Ovary (tissue), 7 donors: ENCODE measurements at regions not wholly inside any gene's neighbourhood (a gene's known extent, or its start where the extent isn't known, plus 50 kb on each side); places are given as distances from the start of the nearest gene placed in this dataset.
"Not testable (repeated sequence)": the region's sequence is repeated elsewhere in the genome, so short reads cannot be mapped to it uniquely, and the experiment has no call there.

Source experiments
- DNase-seq, 5 donors: peaks; one replicate each; pipeline ENCODE4 v3.0.0-alpha.2; 2019 to 2020
- H3K27ac ChIP-seq, 2 donors: fragments of 200-600 bp; one replicate each; pipeline versions ENCODE4 v1.5.1 to v1.8.0; 2019 to 2022
- H3K27me3 ChIP-seq: fragments of 200-600 bp; one replicate; pipeline ENCODE4 v1.8.0; 2022
- H3K36me3 ChIP-seq: fragments of 200-600 bp; sonication (generic); one replicate; pipeline ENCODE4 v1.5.1; 2019
- H3K4me1 ChIP-seq: one replicate; pipeline ENCODE4 v1.8.1; 2013; ENCODE audit warnings: mild to moderate bottlenecking, moderate library complexity; ENCODE audit not compliant: insufficient read depth
- H3K4me3 ChIP-seq: fragments of 200-600 bp; sonication (generic); one replicate; pipeline ENCODE4 v1.5.1; 2017
- H3K9me3 ChIP-seq, 2 donors: fragments of 200-600 bp in 1 of 2; sonication (generic) in 1 of 2; one replicate each; pipeline versions ENCODE4 v1.5.1 to v1.8.1; 2013 to 2019; ENCODE audit warnings: mild to moderate bottlenecking in 1 of 2, moderate library complexity in 1 of 2
- CTCF ChIP-seq, 3 donors: fragments of 450-650 bp in 2 of 3; fragments of 200-600 bp in 1 of 3; IDR thresholded peaks; one replicate each; pipeline versions ENCODE4 v1.5.1 to v1.8.0; 2016 to 2022; ENCODE audit warnings: antibody characterized with exemption in 3 of 3, mild to moderate bottlenecking in 1 of 3
- EP300 ChIP-seq: sonication (generic); formaldehyde crosslinking; IDR thresholded peaks from one replicate; pipeline ENCODE4 v1.6.1; 2017; ENCODE audit warnings: antibody characterized with exemption
- POLR2A ChIP-seq: fragments of 450-650 bp; IDR thresholded peaks from one replicate; pipeline ENCODE4 v1.6.1; 2017; ENCODE audit warnings: antibody characterized with exemption, mild to moderate bottlenecking, moderate library complexity
- WGBS, 3 donors: extraction: QIAGEN DNeasy Blood & Tissue Kit in 1 of 3; methylation state at CpG; one replicate each; pipeline versions ENCODE4 v1.1.5 to v1.1.7; 2013 to 2017; 5-methylcytosine and 5-hydroxymethylcytosine counted together
- intact Hi-C, 4 donors: fragments of 100-400 bp; cut with DNase I; formaldehyde crosslinking; loops; one replicate each; pipeline versions ENCODE4 v1.11.0 to v1.15.1; 2022 to 2023
- donor health status: DM: no; HTN: no; CAD: no; lungs with moderate emphysema.
- donor health status: DM: no; HTN: no; CAD: no.
- donor health status: Bipolar disorder and iron deficiency.
- donor health status: DM: no; HTN: no; CAD: no.
- donor health status: DM: yes; HTN: yes; CAD: no.

- TF ChIP-seq EP300 (no peak), CTCF (IDR thresholded peaks at IDR 0.05) (no peak), POLR2A (no peak)
- 35 to 42% (median 38%) methylated on average over 7 of the region's 7 CpGs for WGBS, 3 donors
- no peak for DNase-seq
These were observed 479.3 kb downstream of the KCNJ18 start for GRCh38 chr17:22171631-22172030.

GRCh38 chr17:22193113-22193512, 500.8 kb downstream of the KCNJ18 start:
- no peak overlapping the region for H3K27ac ChIP-seq
- no peaks in the 10 kb centered on the region for H3K36me3 ChIP-seq
- H3K4me3 ChIP-seq = no peak overlapping the region
- WGBS, 3 donors = 57 to 68% (median 63%) methylated on average over 2 of the region's 2 CpGs
- H3K4me1 ChIP-seq = no peaks in the 10 kb centered on the region
- TF ChIP-seq EP300 = no peak
- no peak for TF ChIP-seq POLR2A
- TF ChIP-seq CTCF (IDR thresholded peaks at IDR 0.05) = no peak
- no peak for DNase-seq
- intact Hi-C loops = no loop called here
- H3K27me3 ChIP-seq = no peaks in the 10 kb centered on the region
- no peaks in the 10 kb centered on the region for H3K9me3 ChIP-seq

More at GRCh38 chr17:22171631-22172030, 479.3 kb downstream of the KCNJ18 start:
- intact Hi-C loops = no loop called here
- no peak overlapping the region for H3K4me3 ChIP-seq
- H3K27me3 ChIP-seq = no peaks in the 10 kb centered on the region
- H3K9me3 ChIP-seq = no peaks in the 10 kb centered on the region
- no peaks in the 10 kb centered on the region for H3K4me1 ChIP-seq
- no peak overlapping the region for H3K27ac ChIP-seq
- no peaks in the 10 kb centered on the region for H3K36me3 ChIP-seq

- H3K4me1 ChIP-seq, H3K9me3 ChIP-seq, H3K27me3 ChIP-seq, H3K4me3 ChIP-seq, DNase-seq, H3K36me3 ChIP-seq, intact Hi-C loops, H3K27ac ChIP-seq: not testable (repeated sequence)
- WGBS, 3 donors = 36 to 80% (median 77%) methylated on average over 2 of the region's 2 CpGs
These were observed 507.9 kb downstream of the KCNJ18 start for GRCh38 chr17:22200187-22200586.

- Histone ChIP-seq H3K36me3 (no peaks in the 10 kb centered on the region), H3K4me3 (no peak overlapping the region), H3K27me3 (no peaks in the 10 kb centered on the region), H3K4me1 (no peaks in the 10 kb centered on the region), H3K27ac (no peak overlapping the region), H3K9me3 (no peaks in the 10 kb centered on the region)
- no peak for DNase-seq
- intact Hi-C loops = no loop called here
- TF ChIP-seq EP300 = no peak
- no peak for TF ChIP-seq CTCF (IDR thresholded peaks at IDR 0.05)
- TF ChIP-seq POLR2A = no peak
- WGBS, 3 donors = 90 to 93% (median 91%) methylated on average over 20 of the region's 20 CpGs
These were observed 510.4 kb downstream of the KCNJ18 start for GRCh38 chr17:22202702-22203101.

- no peaks in the 10 kb centered on the region for H3K36me3 ChIP-seq
- H3K9me3 ChIP-seq = no peaks in the 10 kb centered on the region
- H3K4me3 ChIP-seq = no peak overlapping the region
- no peak overlapping the region for H3K27ac ChIP-seq
- DNase-seq = no peak
- TF ChIP-seq CTCF (IDR thresholded peaks at IDR 0.05) (no peak), EP300 (no peak), POLR2A (no peak)
- intact Hi-C loops = no loop called here
- no peaks in the 10 kb centered on the region for H3K27me3 ChIP-seq
- WGBS, 3 donors = 88 to 94% (median 92%) methylated on average over 29 of the region's 29 CpGs
- no peaks in the 10 kb centered on the region for H3K4me1 ChIP-seq
These were observed 510.9 kb downstream of the KCNJ18 start for GRCh38 chr17:22203208-22203715.

GRCh38 chr17:22204076-22204475, 511.8 kb downstream of the KCNJ18 start:
- H3K4me1 ChIP-seq, H3K27me3 ChIP-seq, H3K9me3 ChIP-seq, H3K4me3 ChIP-seq, DNase-seq, H3K36me3 ChIP-seq, intact Hi-C loops, H3K27ac ChIP-seq: not testable (repeated sequence)
- WGBS, 3 donors = 80 to 82% (median 81%) methylated on average over 13 of the region's 13 CpGs

- 85 to 90% (median 88%) methylated on average over 12 of the region's 12 CpGs for WGBS, 3 donors
- H3K4me3 ChIP-seq, H3K27ac ChIP-seq, intact Hi-C loops, H3K9me3 ChIP-seq, H3K4me1 ChIP-seq, H3K36me3 ChIP-seq, H3K27me3 ChIP-seq, DNase-seq: not testable (repeated sequence)
These were observed 517.9 kb downstream of the KCNJ18 start for GRCh38 chr17:22210212-22210611.

GRCh38 chr17:22213169-22213568, 520.8 kb downstream of the KCNJ18 start:
- H3K9me3 ChIP-seq, H3K36me3 ChIP-seq, H3K4me3 ChIP-seq, H3K27ac ChIP-seq, DNase-seq, intact Hi-C loops, H3K4me1 ChIP-seq, H3K27me3 ChIP-seq: not testable (repeated sequence)
- 65 to 72% (median 71%) methylated on average over 4 of the region's 4 CpGs for WGBS, 3 donors
